GM21367 (cell line): ENCODE measurements at regions not wholly inside any gene's neighbourhood (a gene's known extent, or its start where the extent isn't known, plus 50 kb on each side); places are given as distances from the start of the nearest gene placed in this dataset.

ENCODE experiments used
- ATAC-seq: cut with Tn5 transposase; IDR thresholded peaks from one replicate; pipeline ENCODE4 v1.9.1; 2021; ENCODE audit not compliant: unreplicated experiment

- ATAC-seq = no peak
These were observed 429.1 kb upstream of the CCDC196 start for GRCh38 chr14:66056926-66057552.

- ATAC-seq = no peak
These were observed 421.0 kb upstream of the CCDC196 start for GRCh38 chr14:66065188-66065587.

GRCh38 chr14:66066981-66067776 lies 419.0 kb upstream of the CCDC196 start:
- ATAC-seq = no peak

GRCh38 chr14:66069036-66069435 lies 417.1 kb upstream of the CCDC196 start:
- no peak for ATAC-seq

DNA sequence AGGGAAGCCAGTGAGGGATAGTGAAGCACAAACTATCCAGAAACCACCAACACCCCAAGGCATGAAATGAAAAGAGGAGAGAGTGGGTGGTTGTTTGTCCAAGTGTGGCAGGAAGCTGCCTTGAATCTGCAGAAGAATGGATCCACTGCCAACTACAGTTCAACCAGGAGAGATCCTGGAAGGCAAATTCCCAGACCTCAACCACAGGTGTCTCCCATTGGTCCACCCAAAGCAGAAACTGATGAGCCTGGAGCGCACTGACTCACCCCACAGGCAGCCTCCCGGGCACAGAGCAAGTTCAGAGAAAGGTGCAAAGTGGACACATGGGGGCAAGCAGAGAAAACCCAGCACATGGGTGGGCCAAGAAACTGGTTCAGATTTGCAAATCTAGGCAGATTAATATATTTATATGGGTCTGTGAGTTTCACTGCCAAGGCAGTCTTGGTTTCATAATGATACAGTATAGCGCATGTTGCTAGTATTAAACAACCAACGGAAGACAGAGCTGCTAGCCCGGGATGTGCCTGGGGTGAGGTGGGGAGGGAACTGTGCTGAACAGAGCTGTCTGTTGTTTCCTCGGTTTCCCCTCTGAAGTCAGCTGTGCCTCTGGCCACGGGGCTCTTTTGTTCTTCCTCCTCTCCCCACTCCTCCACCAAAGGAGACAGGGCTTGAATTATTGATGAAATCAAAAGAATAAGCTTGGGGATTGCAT lies 416.2 kb upstream of the CCDC196 start:
- ATAC-seq = no peak

DNA sequence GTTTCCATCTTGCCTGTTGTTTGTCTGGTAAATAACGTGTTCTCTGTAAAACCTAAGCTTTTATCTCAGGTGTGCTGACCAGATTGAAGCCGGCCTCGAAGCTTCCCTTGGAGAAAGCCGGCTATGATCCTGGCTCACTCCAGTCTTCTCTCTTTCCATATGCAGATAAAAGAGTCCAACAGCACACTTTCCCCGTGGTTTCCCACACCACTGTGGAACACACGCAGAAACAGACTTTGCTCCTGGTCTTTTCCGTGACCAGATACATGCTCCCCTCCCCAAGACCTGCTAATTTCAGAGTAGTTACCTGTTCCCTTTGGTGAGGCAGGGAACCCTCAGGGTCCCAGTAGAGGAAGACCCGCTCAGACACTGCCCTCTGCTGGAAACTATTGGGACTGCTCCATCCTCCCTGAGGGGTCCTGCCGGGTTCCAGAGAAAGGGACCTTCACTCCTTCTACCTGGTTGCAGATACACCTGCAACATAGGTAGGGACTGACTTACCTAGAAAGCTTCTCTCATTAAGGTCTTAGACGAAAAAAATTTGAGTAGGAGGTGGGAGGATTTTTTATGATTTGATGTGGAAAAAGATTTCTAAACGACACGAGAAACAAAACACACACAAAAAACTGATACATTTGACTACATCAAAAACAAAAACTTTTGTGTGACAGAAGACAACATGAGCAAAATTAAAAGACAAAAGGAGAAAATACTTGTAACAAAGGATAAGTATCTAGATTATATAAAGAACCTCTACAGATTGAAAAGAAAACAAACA lies 415.4 kb upstream of the CCDC196 start:
- no peak for ATAC-seq

- no peak for ATAC-seq
These were observed 413.7 kb upstream of the CCDC196 start for GRCh38 chr14:66072190-66073084.

DNA sequence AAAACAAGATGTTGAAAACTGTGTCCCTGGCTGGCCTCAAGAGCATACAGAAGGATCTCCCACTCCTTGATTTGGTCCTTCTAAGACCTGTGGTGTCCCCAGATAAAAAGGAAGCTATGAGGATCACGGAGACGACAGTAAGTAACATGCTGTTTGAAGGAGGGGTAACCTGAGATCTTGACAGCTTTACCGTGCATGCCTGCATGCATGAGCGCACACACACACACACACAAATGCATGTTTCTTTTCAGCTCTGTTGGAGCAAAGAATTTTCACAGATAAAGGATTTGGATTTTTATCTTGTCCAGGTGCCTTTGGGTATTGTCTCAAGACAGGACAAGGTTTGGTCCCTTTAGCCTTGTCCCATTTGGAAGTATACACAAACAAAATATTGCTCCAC lies 411.6 kb upstream of the CCDC196 start:
- no peak for ATAC-seq

DNA sequence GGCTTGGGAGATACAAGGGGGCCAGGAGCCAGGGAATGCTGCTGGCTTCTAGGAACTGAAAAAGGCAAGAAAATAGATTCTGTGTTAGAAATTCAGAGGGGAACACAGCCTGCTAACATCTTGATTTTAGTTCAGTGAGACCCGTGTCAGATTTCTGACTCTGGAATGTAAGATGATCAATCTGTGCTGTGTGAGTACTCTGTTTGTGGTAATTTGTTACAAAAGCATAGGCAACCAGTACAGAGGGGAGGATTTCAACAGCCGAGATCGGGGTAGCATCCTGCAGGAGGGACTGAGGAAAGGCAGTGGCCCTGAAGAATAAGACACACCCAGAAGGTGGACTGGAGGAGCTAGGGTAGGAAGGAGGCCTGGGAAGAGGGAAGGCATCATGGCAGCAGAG lies 410.0 kb upstream of the CCDC196 start:
- no peak for ATAC-seq

GRCh38 chr14:66078006-66078405 lies 408.2 kb upstream of the CCDC196 start:
- no peak for ATAC-seq

GRCh38 chr14:66081594-66082376 lies 404.4 kb upstream of the CCDC196 start:
- ATAC-seq = no peak

GRCh38 chr14:66085224-66085623 lies 400.9 kb upstream of the CCDC196 start:
- no peak for ATAC-seq

- ATAC-seq = no peak
These were observed 400.5 kb upstream of the CCDC196 start for GRCh38 chr14:66085665-66086064.

GRCh38 chr14:66087231-66087630 lies 398.9 kb upstream of the CCDC196 start:
- ATAC-seq = no peak

- ATAC-seq = no peak
These were observed 397.5 kb upstream of the CCDC196 start for GRCh38 chr14:66088656-66089055.

DNA sequence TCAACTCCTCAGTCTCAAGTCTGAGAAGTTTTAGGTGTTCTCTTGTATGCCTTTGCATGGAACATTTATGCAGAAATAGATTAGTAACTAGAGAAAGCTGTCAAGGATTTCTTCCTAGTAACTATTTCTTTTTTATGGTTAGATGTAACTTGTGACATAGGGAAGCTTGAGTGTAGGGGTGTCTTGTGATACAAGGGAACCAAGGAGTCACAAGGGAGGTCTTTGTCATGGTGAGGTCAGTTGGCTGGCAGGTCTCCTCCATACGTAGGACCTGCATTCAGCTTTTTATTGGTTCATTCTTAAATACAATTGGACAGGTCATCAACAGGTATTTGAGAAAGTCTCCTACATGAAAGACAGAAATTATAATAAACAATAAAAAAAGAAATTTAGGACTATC lies 394.0 kb upstream of the CCDC196 start:
- ATAC-seq = no peak

- ATAC-seq = no peak
These were observed 393.4 kb upstream of the CCDC196 start for GRCh38 chr14:66092748-66093147.

GRCh38 chr14:66094001-66094727 lies 392.0 kb upstream of the CCDC196 start:
- no peak for ATAC-seq

- ATAC-seq = no peak
These were observed 386.7 kb upstream of the CCDC196 start for GRCh38 chr14:66099451-66099850.
